GM06990 (cell line): ENCODE measurements at regions not wholly inside any gene's neighbourhood (a gene's known extent, or its start where the extent isn't known, plus 50 kb on each side); places are given as distances from the start of the nearest gene placed in this dataset.
A peak's percentile ranks its signal among the peaks of the same experiment; 100 is the strongest.

ENCODE experiments used
- DNase-seq: peaks from one replicate; pipeline ENCODE4 v3.0.0-alpha.2; 2011; ENCODE audit not compliant: insufficient read length; ENCODE audit errors: extremely low read depth
- H3K27me3 ChIP-seq: replicated peaks from 2 replicates; pipeline ENCODE4 v1.6.0; 2011; ENCODE audit warnings: low read length; ENCODE audit not compliant: control insufficient read depth, insufficient read depth
- H3K36me3 ChIP-seq: 2 replicates; pipeline ENCODE4 v1.5.1; 2011; ENCODE audit warnings: low read length; ENCODE audit not compliant: control insufficient read depth, insufficient read depth
- H3K4me3 ChIP-seq: replicated peaks from 2 replicates; pipeline ENCODE4 v1.5.1; 2011; ENCODE audit warnings: low read depth, mild to moderate bottlenecking, control low read depth, low read length
- TF ChIP-seq, protein P1 (sequence below): IDR thresholded peaks from 2 replicates; pipeline ENCODE4 v1.5.1; 2011; ENCODE audit warnings: low read length, control low read depth, mild to moderate bottlenecking, inconsistent platforms; ENCODE audit not compliant: insufficient read depth, poor library complexity, severe bottlenecking

DNA sequence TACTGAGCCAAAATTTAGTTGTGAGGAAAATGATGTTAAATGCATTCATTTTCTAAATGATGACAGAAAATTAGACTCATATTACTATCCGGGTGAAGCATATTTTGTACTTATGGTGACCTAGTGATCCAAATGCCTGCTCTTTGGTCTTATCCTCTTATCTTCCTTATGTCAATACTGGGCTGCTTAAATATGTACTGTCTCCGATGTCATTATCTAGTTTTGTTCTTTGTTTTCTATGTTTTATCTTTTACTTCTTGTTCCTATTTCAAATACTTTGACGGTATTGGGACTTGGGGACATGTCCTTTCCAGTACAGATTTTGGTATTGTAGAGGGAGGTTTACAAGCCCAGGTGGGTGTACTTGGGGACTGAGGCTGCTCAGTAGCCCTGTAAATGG lies 124.6 kb upstream of the ESR1 start:
- no peak for DNase-seq
- Histone ChIP-seq H3K27me3 (no peaks in the 10 kb centered on the region; the same call in 1 of the 2 replicates), H3K36me3 (no peaks in the 10 kb centered on the region), H3K4me3 (no peak overlapping the region)
- TF ChIP-seq, protein P1, sequence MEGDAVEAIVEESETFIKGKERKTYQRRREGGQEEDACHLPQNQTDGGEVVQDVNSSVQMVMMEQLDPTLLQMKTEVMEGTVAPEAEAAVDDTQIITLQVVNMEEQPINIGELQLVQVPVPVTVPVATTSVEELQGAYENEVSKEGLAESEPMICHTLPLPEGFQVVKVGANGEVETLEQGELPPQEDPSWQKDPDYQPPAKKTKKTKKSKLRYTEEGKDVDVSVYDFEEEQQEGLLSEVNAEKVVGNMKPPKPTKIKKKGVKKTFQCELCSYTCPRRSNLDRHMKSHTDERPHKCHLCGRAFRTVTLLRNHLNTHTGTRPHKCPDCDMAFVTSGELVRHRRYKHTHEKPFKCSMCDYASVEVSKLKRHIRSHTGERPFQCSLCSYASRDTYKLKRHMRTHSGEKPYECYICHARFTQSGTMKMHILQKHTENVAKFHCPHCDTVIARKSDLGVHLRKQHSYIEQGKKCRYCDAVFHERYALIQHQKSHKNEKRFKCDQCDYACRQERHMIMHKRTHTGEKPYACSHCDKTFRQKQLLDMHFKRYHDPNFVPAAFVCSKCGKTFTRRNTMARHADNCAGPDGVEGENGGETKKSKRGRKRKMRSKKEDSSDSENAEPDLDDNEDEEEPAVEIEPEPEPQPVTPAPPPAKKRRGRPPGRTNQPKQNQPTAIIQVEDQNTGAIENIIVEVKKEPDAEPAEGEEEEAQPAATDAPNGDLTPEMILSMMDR = no peak

DNA sequence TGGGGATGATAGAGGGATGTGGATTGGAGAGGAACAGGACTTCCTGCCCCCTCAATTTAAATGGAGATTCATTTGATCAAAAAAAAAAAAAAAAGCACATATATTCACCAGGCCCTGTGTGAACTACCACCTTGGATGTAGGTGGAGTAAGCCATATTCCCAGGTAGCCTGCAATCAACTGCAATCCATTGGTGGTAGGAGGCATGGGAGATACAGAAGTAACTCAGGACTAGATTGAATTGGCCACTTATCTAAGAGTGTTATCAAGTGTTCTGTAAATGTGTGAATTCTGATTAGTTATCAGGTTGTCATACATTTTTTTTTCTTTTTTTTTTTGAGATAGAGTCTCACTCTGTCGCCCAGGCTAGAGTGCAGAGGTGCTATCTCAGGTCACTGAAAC lies 124.1 kb upstream of the ESR1 start:
- no peaks in the 10 kb centered on the region for H3K27me3 ChIP-seq
- TF ChIP-seq, protein P1 = no peak
- DNase-seq = no peak
- H3K4me3 ChIP-seq = no peak overlapping the region
- H3K36me3 ChIP-seq = no peaks in the 10 kb centered on the region

DNA sequence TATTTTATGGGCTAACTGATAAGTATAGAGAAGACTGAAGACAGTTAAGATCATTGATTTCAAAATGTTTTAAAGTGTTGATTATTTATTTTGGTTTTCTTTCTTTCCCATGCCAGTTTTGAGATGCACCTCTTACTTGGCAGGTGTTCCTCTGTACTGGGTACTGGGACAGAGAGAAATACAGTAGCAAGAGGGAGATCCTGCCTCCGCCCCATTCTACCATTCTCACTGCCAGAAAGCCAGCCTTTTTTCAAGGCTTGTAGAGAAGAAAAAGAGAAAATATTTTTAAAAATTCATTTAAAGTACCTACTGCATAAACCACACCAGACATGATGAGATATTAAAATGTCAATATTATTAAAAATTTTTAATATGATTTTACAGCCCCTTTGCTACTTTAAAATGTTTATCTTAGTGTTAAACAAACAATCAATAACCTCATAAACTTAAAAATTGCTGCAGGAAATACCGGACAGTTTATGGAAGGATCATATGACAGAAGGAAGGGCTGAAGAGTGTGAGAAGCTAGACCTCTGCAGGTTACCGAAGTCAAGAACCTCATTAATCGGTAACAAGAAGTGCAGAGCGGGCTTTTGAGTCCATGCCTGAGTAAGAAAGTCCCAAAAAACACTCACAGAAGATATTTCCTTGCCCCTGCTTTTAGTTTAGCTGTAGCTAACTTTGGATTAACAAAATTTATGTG lies 117.8 kb upstream of the ESR1 start:
- DNase-seq = no peak
- TF ChIP-seq, protein P1 = no peak
- Histone ChIP-seq H3K36me3 (no peaks in the 10 kb centered on the region), H3K4me3 (no peak overlapping the region), H3K27me3 (no peaks in the 10 kb centered on the region)

DNA sequence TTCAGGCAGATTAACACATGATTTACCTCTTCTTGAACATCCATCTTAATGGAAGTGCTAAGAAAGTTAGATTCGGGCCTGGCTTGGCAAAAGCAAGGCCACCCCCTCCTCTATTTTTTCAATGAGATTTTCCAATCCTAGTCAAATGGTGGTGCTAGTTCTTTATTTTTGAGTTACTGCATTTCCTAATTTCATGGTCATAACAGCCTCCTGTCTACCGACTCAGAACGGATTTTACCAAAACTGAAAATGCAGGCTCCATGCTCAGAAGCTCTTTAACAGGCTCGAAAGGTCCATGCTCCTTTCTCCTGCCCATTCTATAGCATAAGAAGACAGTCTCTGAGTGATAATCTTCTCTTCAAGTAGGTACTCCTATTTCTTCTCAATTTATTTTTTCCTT lies 117.2 kb upstream of the ESR1 start:
- H3K36me3 ChIP-seq = no peaks in the 10 kb centered on the region
- peak overlapping the region; percentile 19 for H3K4me3 ChIP-seq
- H3K27me3 ChIP-seq = no peaks in the 10 kb centered on the region
- DNase-seq = no peak
- TF ChIP-seq, protein P1 = peak; percentile 23

DNA sequence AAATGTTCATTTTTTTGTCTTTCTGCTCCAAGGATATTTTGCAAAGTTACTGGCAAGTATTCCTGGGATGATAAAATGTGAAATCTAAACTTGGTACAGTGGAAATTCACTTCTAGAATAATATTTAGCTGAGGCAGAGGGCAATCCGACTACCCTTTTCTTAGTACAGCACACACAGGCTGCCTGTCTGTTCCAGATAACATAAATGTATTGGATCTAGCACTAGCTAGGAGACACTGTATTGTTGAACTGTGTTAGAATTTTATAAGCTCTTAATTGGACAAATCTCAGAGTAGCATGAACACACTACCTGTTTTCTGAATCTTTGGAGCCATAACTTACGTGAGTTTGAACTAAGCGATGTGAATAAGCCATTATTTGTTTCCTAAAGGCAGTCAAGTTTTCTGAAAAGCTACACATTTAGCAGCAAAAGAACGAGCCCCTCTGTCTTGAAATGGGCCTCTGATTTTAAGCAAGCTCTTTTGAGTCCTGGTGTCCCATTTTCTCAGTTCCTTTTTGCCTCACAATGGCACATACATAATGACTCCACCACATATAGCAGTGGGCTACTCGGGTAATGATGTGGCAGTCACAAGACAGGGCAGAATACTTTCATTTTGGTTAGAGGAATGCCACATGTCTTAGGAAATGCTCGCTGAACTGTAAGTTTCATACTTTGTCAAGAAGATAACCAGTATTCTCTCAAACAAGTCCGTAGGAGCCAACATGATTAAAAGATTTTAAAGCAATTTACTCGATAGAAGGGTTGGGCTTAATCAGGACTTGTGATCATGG lies 116.5 kb upstream of the ESR1 start:
- H3K36me3 ChIP-seq = no peaks in the 10 kb centered on the region
- TF ChIP-seq, protein P1 = no peak
- DNase-seq = peak; percentile 85
- H3K4me3 ChIP-seq = peak overlapping the region; percentile 19
- H3K27me3 ChIP-seq = no peaks in the 10 kb centered on the region

DNA sequence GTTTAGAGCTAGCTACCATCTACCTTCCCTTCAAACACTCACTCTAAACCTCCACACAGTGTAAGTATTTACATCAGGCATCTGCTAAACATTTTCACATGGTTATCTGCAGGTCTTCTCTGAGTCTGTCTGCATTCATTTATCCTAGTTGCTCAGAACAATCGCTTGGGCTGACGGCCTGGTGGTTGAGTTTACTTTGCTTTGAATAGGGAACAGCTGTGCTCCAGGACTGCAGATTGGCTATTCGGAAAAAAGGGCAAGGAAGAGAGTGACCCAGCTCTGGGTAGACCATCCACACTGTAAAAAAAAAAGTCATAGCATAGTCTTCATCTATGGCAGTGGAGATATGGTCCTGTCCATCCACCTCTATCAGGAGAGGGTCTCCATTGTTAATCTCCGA lies 115.3 kb upstream of the ESR1 start:
- no peak for DNase-seq
- no peaks in the 10 kb centered on the region for H3K36me3 ChIP-seq
- H3K4me3 ChIP-seq = no peak overlapping the region
- no peaks in the 10 kb centered on the region for H3K27me3 ChIP-seq
- TF ChIP-seq, protein P1 = no peak
